DOHH2 (cell line): ENCODE measurements at regions not wholly inside any gene's neighbourhood (a gene's known extent, or its start where the extent isn't known, plus 50 kb on each side); places are given as distances from the start of the nearest gene placed in this dataset.

Source experiments
- H3F3A ChIP-seq: fragments of 200-600 bp; sonication (generic), shearing (Covaris generic); 2 replicates; pipeline ENCODE4 v1.6.0; 2016; ENCODE audit warnings: antibody characterized with exemption, mild to moderate bottlenecking; ENCODE audit not compliant: control insufficient read depth, insufficient read depth
- H3K27ac ChIP-seq: fragments of 200-600 bp; sonication (generic); 2 replicates; pipeline ENCODE4 v1.5.1; 2014; ENCODE audit warnings: low read depth, mild to moderate bottlenecking, low read length, moderate library complexity
- H3K27me3 ChIP-seq: fragments of 200-600 bp; sonication (generic); 2 replicates; pipeline ENCODE4 v1.6.1; 2014; ENCODE audit warnings: mild to moderate bottlenecking, low read length, mixed read lengths; ENCODE audit not compliant: control insufficient read depth
- H3K36me3 ChIP-seq: fragments of 200-600 bp; sonication (generic); 2 replicates; pipeline ENCODE4 v1.6.1; 2014; ENCODE audit warnings: mild to moderate bottlenecking, low read length, moderate library complexity, mixed read lengths; ENCODE audit not compliant: control insufficient read depth
- H3K4me1 ChIP-seq: fragments of 200-600 bp; sonication (generic); 2 replicates; pipeline ENCODE4 v1.6.1; 2014; ENCODE audit warnings: mild to moderate bottlenecking, low read length, mixed read lengths; ENCODE audit not compliant: control insufficient read depth
- H3K4me2 ChIP-seq: fragments of 200-600 bp; sonication (generic); 2 replicates; pipeline ENCODE4 v1.6.0; 2014; ENCODE audit warnings: mild to moderate bottlenecking, low read length, moderate library complexity
- H3K4me3 ChIP-seq: fragments of 200-600 bp; sonication (generic); 2 replicates; pipeline ENCODE4 v1.5.1; 2014; ENCODE audit warnings: mild to moderate bottlenecking, low read length, mixed read lengths
- H3K79me2 ChIP-seq: fragments of 200-600 bp; sonication (generic); 2 replicates; pipeline ENCODE4 v1.6.1; 2014; ENCODE audit warnings: mild to moderate bottlenecking, low read length, mixed read lengths; ENCODE audit not compliant: control insufficient read depth
- H3K9me2 ChIP-seq: fragments of 200-600 bp; sonication (generic); replicated peaks from 2 replicates; pipeline ENCODE4 v1.6.1; 2014; ENCODE audit warnings: mild to moderate bottlenecking, low read length, mixed read lengths; ENCODE audit not compliant: control insufficient read depth
- H3K9me3 ChIP-seq: fragments of 200-600 bp; sonication (generic); 2 replicates; pipeline ENCODE4 v1.6.1; 2014; ENCODE audit warnings: antibody characterized with exemption, low read length, mixed read lengths; ENCODE audit not compliant: control insufficient read depth, insufficient read depth
- H4K20me1 ChIP-seq: fragments of 200-600 bp; sonication (generic); 2 replicates; pipeline ENCODE4 v1.6.0; 2014; ENCODE audit warnings: low read depth, mild to moderate bottlenecking, antibody characterized with exemption, low read length, moderate library complexity; ENCODE audit not compliant: control insufficient read depth, insufficient read depth
- EZH2phosphoT487 ChIP-seq: fragments of 200-600 bp; sonication (generic); IDR thresholded peaks from 2 replicates; pipeline ENCODE4 v1.6.1; 2017; ENCODE audit warnings: borderline replicate concordance, mild to moderate bottlenecking, antibody characterized with exemption, low read length, moderate library complexity, mixed read lengths
- TF ChIP-seq, protein P1 (sequence below): fragments of 200-600 bp; sonication (generic); IDR thresholded peaks from one replicate; pipeline ENCODE4 v1.5.1; 2014; ENCODE audit warnings: antibody characterized with exemption, mild to moderate bottlenecking, low read depth, low read length; ENCODE audit not compliant: poor library complexity, severe bottlenecking

DNA sequence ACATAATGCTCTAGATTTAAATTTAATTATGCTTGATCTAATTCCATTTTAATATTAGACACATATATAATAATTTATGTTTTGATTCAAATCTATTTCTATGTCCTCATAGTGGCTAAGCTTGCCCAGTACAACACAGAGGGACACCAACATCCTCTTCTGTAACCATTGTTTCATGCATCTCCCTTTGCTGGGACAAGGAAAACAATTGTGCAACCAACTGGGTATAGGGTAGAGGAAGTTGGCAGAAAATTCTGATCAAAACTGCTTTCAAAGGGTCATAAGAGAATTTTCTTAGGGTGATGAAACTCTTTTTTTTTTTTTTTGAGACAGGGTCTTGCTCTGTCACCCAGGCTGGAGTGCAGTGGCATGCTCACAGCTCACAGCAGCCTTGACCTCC lies 121.4 kb upstream of the SGO1 start:
- no peaks in the 10 kb centered on the region for H3K9me3 ChIP-seq
- H3K79me2 ChIP-seq, result no peaks in the 10 kb centered on the region
- H4K20me1 ChIP-seq, result no peaks in the 10 kb centered on the region
- H3K4me3 ChIP-seq, result no peak overlapping the region
- H3K9me2 ChIP-seq, result no peaks in the 10 kb centered on the region
- H3K4me2 ChIP-seq, result no peak overlapping the region
- H3K4me1 ChIP-seq, result no peaks in the 10 kb centered on the region
- TF ChIP-seq, protein P1, sequence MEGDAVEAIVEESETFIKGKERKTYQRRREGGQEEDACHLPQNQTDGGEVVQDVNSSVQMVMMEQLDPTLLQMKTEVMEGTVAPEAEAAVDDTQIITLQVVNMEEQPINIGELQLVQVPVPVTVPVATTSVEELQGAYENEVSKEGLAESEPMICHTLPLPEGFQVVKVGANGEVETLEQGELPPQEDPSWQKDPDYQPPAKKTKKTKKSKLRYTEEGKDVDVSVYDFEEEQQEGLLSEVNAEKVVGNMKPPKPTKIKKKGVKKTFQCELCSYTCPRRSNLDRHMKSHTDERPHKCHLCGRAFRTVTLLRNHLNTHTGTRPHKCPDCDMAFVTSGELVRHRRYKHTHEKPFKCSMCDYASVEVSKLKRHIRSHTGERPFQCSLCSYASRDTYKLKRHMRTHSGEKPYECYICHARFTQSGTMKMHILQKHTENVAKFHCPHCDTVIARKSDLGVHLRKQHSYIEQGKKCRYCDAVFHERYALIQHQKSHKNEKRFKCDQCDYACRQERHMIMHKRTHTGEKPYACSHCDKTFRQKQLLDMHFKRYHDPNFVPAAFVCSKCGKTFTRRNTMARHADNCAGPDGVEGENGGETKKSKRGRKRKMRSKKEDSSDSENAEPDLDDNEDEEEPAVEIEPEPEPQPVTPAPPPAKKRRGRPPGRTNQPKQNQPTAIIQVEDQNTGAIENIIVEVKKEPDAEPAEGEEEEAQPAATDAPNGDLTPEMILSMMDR, result no peak
- TF ChIP-seq EZH2phosphoT487, result no peak
- H3F3A ChIP-seq, result no peaks in the 10 kb centered on the region
- H3K36me3 ChIP-seq, result no peaks in the 10 kb centered on the region
- H3K27me3 ChIP-seq, result no peaks in the 10 kb centered on the region
- no peak overlapping the region for H3K27ac ChIP-seq

DNA sequence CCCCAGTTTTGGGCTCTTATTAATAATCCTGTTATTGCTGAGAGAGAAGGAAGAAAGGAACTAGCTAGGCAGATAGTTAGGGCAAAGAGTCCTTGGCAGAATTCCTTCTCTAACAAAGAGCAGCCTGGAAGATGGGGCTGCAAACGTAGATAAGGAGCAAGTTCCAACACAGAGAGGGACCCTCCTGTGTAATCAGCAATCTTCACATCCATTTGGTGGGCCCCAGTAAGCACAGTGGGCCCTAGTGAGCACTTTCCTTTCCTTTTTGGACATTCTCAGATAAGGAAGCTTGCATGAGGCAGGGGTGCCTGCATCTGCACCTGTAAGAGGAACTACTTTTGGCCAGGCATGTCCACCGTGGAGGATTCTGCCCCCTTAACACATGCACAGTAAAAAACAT lies 119.6 kb upstream of the SGO1 start:
- no peaks in the 10 kb centered on the region for H3K4me1 ChIP-seq
- H3K36me3 ChIP-seq, result no peaks in the 10 kb centered on the region
- H3K27ac ChIP-seq, result no peak overlapping the region
- no peaks in the 10 kb centered on the region for H3K9me3 ChIP-seq
- H4K20me1 ChIP-seq, result no peaks in the 10 kb centered on the region
- no peak overlapping the region for H3K4me3 ChIP-seq
- H3K4me2 ChIP-seq, result no peak overlapping the region
- H3K27me3 ChIP-seq, result no peaks in the 10 kb centered on the region
- H3K79me2 ChIP-seq, result no peaks in the 10 kb centered on the region
- H3F3A ChIP-seq, result no peaks in the 10 kb centered on the region
- TF ChIP-seq, protein P1, result no peak
- no peak for TF ChIP-seq EZH2phosphoT487
- no peaks in the 10 kb centered on the region for H3K9me2 ChIP-seq

DNA sequence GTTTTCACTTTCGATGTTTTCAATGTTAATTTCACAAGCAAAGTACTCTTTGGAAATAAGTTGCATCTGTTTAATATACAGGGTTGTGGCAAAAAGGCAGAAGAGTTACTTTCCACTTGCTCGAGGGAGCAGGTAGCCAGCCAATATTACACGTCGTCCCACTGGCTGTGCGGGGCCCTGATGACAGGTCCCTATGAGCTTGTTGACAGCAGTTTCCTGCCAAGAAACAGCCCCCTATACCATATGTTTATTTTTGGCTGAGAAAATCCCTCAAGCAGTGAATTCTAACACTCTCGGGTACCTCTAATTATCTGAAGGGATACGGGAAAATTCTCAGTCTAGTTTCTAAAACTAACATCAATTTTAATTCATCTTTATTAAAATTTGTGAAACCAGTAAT lies 116.8 kb upstream of the SGO1 start:
- Histone ChIP-seq H3F3A (no peaks in the 10 kb centered on the region), H3K4me1 (no peaks in the 10 kb centered on the region), H3K36me3 (no peaks in the 10 kb centered on the region), H3K9me3 (no peaks in the 10 kb centered on the region), H3K27me3 (no peaks in the 10 kb centered on the region), H3K9me2 (no peaks in the 10 kb centered on the region), H4K20me1 (no peaks in the 10 kb centered on the region), H3K79me2 (no peaks in the 10 kb centered on the region), H3K4me3 (no peak overlapping the region), H3K4me2 (no peak overlapping the region), H3K27ac (no peak overlapping the region)
- no peak for TF ChIP-seq EZH2phosphoT487
- TF ChIP-seq, protein P1, result no peak

DNA sequence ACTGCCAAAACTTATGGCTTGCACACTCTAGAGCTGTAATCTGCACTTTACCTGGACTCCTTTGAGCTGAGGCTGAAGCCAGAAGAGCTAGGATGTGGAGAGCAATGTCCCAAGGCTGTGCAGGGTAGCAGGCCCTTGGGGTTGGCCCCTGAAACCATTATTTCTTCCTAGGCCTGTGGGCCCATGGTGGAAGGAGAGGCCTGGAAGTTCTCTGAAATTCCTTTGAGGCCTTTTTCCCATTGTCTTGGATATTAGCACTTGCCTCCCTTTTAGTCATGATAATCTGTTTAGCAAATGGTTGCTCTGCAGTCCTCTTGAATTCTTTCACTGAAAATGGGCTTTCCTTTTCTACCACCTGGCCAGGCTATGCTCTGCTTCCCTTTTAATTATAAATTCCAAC lies 102.0 kb upstream of the SGO1 start:
- H3K27me3 ChIP-seq, result no peaks in the 10 kb centered on the region
- TF ChIP-seq, protein P1, result no peak
- no peak for TF ChIP-seq EZH2phosphoT487
- no peak overlapping the region for H3K4me2 ChIP-seq
- H3K36me3 ChIP-seq, result no peaks in the 10 kb centered on the region
- H3K79me2 ChIP-seq, result no peaks in the 10 kb centered on the region
- H3K9me2 ChIP-seq, result no peaks in the 10 kb centered on the region
- no peak overlapping the region for H3K4me3 ChIP-seq
- no peaks in the 10 kb centered on the region; the same call in 1 of the 2 replicates for H3K9me3 ChIP-seq
- H3K4me1 ChIP-seq, result no peaks in the 10 kb centered on the region
- no peaks in the 10 kb centered on the region for H3F3A ChIP-seq
- H4K20me1 ChIP-seq, result no peaks in the 10 kb centered on the region
- no peak overlapping the region for H3K27ac ChIP-seq
